GM21360 (cell line): ENCODE measurements at regions not wholly inside any gene's neighbourhood (a gene's known extent, or its start where the extent isn't known, plus 50 kb on each side); places are given as distances from the start of the nearest gene placed in this dataset.

Source experiments
- ATAC-seq: cut with Tn5 transposase; IDR thresholded peaks from one replicate; pipeline ENCODE4 v1.9.1; 2021; ENCODE audit warnings: mild to moderate bottlenecking, moderate library complexity; ENCODE audit not compliant: unreplicated experiment

GRCh38 chr18:79625924-79626561 is 53.6 kb upstream of the CTDP1 start:
- ATAC-seq, result no peak

GRCh38 chr18:79626905-79627749 is 52.5 kb upstream of the CTDP1 start:
- no peak for ATAC-seq

- ATAC-seq, result no peak
These were observed 51.8 kb upstream of the CTDP1 start for GRCh38 chr18:79627750-79628294.

- ATAC-seq, result no peak
These were observed 51.0 kb upstream of the CTDP1 start for GRCh38 chr18:79628416-79629248.

GRCh38 chr18:79629249-79629558 is 50.4 kb upstream of the CTDP1 start:
- no peak for ATAC-seq

GRCh38 chr18:79629606-79630005 is 50.0 kb upstream of the CTDP1 start:
- no peak for ATAC-seq
